ENCODE measurements at regions not wholly inside any gene's neighbourhood (a gene's known extent, or its start where the extent isn't known, plus 50 kb on each side); places are given as distances from the start of the nearest gene placed in this dataset.

DNA sequence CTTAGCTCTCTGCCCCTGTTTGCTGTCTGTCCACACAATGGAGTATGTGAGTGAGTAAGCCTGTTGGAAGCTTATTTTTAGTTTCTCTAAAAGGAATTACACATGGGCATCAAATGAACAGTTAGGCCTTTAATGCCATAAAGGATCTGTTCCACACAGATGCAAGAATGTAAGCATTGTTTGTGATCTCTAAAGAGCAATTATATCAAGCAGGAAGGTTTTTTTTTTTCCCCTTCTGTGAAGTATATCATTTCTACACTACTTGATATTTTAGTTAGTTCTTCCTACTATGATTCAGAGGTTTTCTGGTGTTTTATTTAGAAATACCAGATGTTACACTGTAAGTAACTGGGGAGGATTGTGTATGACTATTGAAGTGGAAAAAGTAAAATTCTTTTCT lies 627.5 kb downstream of the COL12A1 start:
- no peak for TF ChIP-seq POLR2A (IDR thresholded peaks at IDR 0.05)
- TF ChIP-seq, protein P1, sequence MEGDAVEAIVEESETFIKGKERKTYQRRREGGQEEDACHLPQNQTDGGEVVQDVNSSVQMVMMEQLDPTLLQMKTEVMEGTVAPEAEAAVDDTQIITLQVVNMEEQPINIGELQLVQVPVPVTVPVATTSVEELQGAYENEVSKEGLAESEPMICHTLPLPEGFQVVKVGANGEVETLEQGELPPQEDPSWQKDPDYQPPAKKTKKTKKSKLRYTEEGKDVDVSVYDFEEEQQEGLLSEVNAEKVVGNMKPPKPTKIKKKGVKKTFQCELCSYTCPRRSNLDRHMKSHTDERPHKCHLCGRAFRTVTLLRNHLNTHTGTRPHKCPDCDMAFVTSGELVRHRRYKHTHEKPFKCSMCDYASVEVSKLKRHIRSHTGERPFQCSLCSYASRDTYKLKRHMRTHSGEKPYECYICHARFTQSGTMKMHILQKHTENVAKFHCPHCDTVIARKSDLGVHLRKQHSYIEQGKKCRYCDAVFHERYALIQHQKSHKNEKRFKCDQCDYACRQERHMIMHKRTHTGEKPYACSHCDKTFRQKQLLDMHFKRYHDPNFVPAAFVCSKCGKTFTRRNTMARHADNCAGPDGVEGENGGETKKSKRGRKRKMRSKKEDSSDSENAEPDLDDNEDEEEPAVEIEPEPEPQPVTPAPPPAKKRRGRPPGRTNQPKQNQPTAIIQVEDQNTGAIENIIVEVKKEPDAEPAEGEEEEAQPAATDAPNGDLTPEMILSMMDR (IDR thresholded peaks at IDR 0.05) = no peak
